Coronary artery (tissue), 2 donors: ENCODE measurements at regions not wholly inside any gene's neighbourhood (a gene's known extent, or its start where the extent isn't known, plus 50 kb on each side); places are given as distances from the start of the nearest gene placed in this dataset.

Source experiments
- DNase-seq: peaks from one replicate; pipeline ENCODE4 v3.0.0-alpha.2; 2017; ENCODE audit warnings: low spot score
- H3K27ac ChIP-seq, 2 donors: fragments of 200-600 bp; sonication (generic); one replicate each; pipeline ENCODE4 v1.5.1; 2016 to 2019
- H3K4me3 ChIP-seq: fragments of 200-600 bp; sonication (generic); 2 replicates; pipeline ENCODE4 v1.5.1; 2016; ENCODE audit warnings: mild to moderate bottlenecking, moderate library complexity
- TF ChIP-seq, protein P1 (sequence below): fragments of 200-600 bp; sonication (generic); IDR thresholded peaks from one replicate; pipeline ENCODE4 v1.5.1; 2019; ENCODE audit warnings: antibody characterized with exemption

DNA sequence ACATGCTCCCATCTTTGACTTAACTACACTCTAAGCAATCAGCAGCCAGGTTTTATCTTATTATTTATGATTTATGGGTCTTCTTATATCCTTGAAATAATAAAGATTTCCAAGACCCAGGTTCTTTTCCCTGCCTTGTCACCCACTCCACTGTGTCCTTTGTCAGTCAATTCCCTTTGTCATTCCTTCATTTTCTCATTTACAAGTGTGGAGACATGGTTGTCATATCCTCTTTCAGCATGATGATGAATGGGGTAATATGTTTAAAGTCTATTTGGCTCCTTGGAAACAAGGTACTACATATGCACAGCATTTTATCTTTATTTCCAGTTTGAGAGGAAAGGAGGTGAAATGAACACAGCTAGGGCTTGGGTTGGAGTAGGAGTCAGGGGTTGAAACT, 521.8 kb downstream of the LMO7 start:
- no peak overlapping the region for H3K4me3 ChIP-seq

DNA sequence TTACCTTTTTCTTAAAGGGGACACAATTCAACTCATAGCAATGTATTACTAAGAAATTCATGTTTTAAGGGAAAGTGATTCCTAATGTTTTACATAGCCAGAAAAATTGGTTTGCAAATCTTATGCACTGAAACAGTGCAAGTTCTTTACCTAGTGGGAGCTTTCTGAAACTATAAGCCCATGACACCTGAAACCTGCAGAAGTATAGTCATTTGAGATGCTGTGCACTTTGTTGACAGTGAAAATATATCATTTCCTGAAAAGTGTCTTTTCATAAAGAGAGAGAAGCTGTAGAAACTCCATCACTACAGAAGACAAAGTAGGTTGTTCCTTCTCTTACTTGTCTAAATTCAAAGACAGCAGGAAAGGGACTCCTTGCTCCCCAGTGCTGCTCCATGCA, 517.1 kb downstream of the LMO7 start:
- H3K4me3 ChIP-seq: no peak overlapping the region
- TF ChIP-seq, protein P1, sequence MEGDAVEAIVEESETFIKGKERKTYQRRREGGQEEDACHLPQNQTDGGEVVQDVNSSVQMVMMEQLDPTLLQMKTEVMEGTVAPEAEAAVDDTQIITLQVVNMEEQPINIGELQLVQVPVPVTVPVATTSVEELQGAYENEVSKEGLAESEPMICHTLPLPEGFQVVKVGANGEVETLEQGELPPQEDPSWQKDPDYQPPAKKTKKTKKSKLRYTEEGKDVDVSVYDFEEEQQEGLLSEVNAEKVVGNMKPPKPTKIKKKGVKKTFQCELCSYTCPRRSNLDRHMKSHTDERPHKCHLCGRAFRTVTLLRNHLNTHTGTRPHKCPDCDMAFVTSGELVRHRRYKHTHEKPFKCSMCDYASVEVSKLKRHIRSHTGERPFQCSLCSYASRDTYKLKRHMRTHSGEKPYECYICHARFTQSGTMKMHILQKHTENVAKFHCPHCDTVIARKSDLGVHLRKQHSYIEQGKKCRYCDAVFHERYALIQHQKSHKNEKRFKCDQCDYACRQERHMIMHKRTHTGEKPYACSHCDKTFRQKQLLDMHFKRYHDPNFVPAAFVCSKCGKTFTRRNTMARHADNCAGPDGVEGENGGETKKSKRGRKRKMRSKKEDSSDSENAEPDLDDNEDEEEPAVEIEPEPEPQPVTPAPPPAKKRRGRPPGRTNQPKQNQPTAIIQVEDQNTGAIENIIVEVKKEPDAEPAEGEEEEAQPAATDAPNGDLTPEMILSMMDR: no peak
- no peak overlapping the region for H3K27ac ChIP-seq
- DNase-seq: no peak

More for the DNA sequence above, 521.8 kb downstream of the LMO7 start:
- TF ChIP-seq, protein P1: no peak
- DNase-seq: no peak
- H3K27ac ChIP-seq: no peak overlapping the region

DNA sequence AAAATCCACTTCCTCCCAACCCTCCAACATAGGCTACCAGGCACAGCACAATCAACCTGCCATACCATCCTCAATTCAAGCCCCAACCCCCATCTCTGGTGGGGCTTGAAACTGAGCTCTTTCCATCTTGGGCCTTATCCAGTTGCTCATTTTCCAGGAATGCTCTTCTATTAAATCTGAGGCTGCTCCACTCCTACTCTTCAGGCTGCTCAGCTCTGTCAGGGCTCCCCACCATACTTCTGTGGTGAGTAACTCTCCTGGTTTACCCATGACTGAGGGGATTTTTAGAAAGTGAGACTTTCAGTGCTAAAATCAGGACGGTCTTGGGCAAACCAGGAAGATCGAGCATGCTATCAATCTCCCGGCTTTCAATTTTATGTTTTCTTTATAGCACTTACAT, 512.8 kb downstream of the LMO7 start:
- TF ChIP-seq, protein P1: no peak
- no peak for DNase-seq
- no peak overlapping the region for H3K4me3 ChIP-seq
- no peak overlapping the region for H3K27ac ChIP-seq

DNA sequence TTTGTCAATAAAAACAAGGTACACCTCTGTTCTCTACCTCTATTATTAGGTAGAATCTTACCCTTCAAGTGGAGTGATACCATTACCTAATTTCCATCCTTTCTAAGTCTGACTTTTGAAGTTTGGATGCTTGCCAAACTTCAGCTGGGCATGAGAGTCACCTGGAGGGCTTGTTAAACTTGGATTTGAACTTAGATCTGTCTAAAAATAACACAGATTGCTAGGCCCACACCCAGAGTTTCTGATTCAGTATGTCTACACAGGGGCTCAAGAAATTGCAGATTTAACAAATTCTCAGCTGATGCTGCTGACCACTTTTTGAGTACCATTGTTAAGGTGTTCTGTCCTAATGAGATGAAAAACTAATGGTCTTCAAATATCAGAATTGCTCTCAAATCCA, 512.2 kb downstream of the LMO7 start:
- TF ChIP-seq, protein P1: no peak
- no peak for DNase-seq
- Histone ChIP-seq H3K27ac (no peak overlapping the region), H3K4me3 (no peak overlapping the region)

DNA sequence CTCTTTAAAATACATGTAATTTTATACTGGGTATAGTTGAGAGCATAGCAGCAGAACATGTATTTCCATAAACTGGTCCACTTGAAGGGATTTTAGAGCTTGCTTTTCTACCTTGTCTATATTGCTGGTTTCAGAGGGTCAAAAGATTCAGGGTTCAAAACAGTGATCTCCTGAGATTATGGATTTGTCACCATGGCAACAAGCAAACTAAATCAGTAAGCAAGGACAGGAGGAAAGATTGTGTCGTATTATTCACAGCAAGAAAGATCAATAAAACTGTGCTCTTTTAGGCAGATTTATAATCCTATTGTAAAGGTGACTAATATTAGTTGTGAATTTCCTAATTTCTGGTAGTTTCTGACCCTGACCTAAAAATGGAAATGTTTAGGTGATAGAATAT, 496.4 kb downstream of the LMO7 start:
- Histone ChIP-seq H3K4me3 (no peak overlapping the region), H3K27ac (no peak overlapping the region)
- no peak for DNase-seq
- TF ChIP-seq, protein P1: no peak

DNA sequence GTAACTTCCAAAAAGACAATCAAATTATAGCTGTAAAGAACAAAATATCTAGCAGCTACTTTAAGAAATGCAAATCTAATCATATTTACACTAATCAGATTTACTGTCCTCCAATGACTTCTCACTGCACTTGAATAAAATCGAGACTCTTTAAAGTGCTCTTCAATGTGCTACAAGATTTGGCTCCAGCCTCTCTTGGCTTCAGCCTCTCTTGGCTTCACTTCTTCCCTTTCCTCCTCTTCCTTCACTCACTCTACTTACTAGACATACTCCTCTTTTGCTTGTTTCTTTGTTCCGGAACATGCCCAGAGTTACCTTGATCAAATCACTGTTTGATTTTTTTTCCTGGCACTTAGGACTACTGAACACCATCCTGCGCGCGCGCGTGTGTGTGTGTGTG, 495.4 kb downstream of the LMO7 start:
- no peak for DNase-seq
- TF ChIP-seq, protein P1: no peak

DNA sequence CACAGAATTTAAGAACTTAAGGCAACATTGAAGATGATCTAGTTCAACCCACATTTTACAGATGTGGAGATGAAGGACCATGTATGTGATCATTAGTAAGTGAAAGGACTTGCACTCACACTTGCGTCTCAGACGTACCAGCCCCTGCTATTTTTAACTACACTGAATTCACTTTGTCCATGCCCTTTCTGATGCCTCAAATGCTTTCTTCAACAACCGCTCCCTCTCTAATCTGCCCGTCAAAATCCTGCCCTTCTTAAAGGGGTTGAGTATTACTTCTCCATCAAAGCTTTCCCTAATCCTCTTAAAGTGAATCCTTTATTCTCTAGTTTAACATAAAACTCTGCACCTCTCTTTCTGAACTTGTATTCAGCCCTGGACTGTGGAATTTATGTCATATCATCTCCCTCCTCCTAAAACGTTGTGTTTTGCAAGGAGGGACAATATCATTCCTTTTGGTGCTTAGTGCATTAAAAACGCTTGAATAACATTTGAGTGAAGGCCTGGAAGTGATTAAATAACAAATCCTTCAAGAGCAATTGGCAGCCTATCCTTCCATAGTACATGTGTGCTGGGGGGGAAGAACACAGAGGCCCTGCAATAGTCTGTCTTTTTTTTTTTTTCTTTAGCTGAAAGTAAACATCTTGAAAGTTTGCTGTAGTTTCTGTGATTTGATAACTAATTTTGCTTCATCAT, 493.3 kb downstream of the LMO7 start:
- TF ChIP-seq, protein P1: no peak
- no peak overlapping the region for H3K4me3 ChIP-seq
- H3K27ac ChIP-seq: no peak overlapping the region
- DNase-seq: no peak

More for the DNA sequence above, 495.4 kb downstream of the LMO7 start:
- Histone ChIP-seq H3K27ac (no peak overlapping the region), H3K4me3 (no peak overlapping the region)
